K562 (cell line): ENCODE measurements at regions not wholly inside any gene's neighbourhood (a gene's known extent, or its start where the extent isn't known, plus 50 kb on each side); places are given as distances from the start of the nearest gene placed in this dataset.

Experiments
- ATAC-seq: fragments of 200-7000 bp; cut with Tn5 transposase; 3 replicates; pipeline ENCODE4 v1.9.1; 2020; ENCODE audit warnings: moderate library complexity
- BruUV-seq: library from RNA; stranded (reverse); fragments of 400-500 nt; replicated peaks from 2 replicates; lab custom pipeline; 2021; lab: Mats Ljungman, UMichigan
- CTCF ChIA-PET: fragments of 300-600 bp; formaldehyde crosslinking; extraction: SDS; loops from one replicate; lab custom pipeline; 2021; ENCODE audit warnings: low intra/inter-chr PET ratio; lab: Yijun Ruan, JAX
- POLR2A ChIA-PET: fragments of 300-600, 350-650 bp; sonication (Branson Sonifier 250); formaldehyde crosslinking; extraction: SDS; loops from one replicate; lab custom pipeline; 2021; ENCODE audit warnings: antibody characterized with exemption, inconsistent platforms; lab: Yijun Ruan, JAX
- DNase-seq, 4 experiments: peaks; one replicate each; pipeline versions ENCODE4 v3.0.0 to v3.0.0-alpha.2; 2011 to 2018; ENCODE audit warnings: low spot score in 3 of 4, mixed read lengths in 3 of 4; ENCODE audit errors: extremely low read depth in 1 of 4
- FAIRE-seq: peaks from 2 replicates; lab custom pipeline; 2011; peaks lifted over from hg19 to GRCh38; lab: Jason Lieb, UNC
- H2AFZ ChIP-seq: 2 replicates; pipeline ENCODE4 v1.6.0; 2011; ENCODE audit warnings: low read depth, low read length, control low read depth, inconsistent platforms
- H3K27ac ChIP-seq: fragments of 200-600 bp; 3 replicates; pipeline ENCODE4 v1.8.0; 2011; ENCODE audit warnings: low read depth, mild to moderate bottlenecking, control low read depth, inconsistent platforms, low read length, moderate library complexity, mixed read lengths; ENCODE audit errors: extremely low read depth
- H3K27me3 ChIP-seq, 2 experiments: fragments of 300-600 bp in 1 of 2; 2 replicates in 1 of 2; 3 replicates in 1 of 2; pipeline versions ENCODE4 v1.6.0 to v1.8.0; 2011; ENCODE audit warnings: inconsistent platforms in 2 of 2, low read length in 2 of 2, mild to moderate bottlenecking in 1 of 2, mixed read lengths in 1 of 2, moderate library complexity in 1 of 2; ENCODE audit not compliant: control insufficient read depth in 2 of 2, insufficient read depth in 2 of 2
- H3K36me3 ChIP-seq: fragments of 300-600 bp; 3 replicates; pipeline ENCODE4 v1.8.0; 2011; ENCODE audit warnings: mild to moderate bottlenecking, low read length, inconsistent platforms; ENCODE audit not compliant: control insufficient read depth, insufficient read depth
- H3K4me1 ChIP-seq, 2 experiments: fragments of 200-600 bp in 1 of 2; replicated peaks in 1 of 2; 2 replicates in 1 of 2; 3 replicates in 1 of 2; pipeline versions ENCODE4 v1.5.1 to v1.8.0; 2011; ENCODE audit warnings: inconsistent platforms in 2 of 2, low read length in 2 of 2, mild to moderate bottlenecking in 1 of 2, mixed read lengths in 1 of 2, moderate library complexity in 1 of 2; ENCODE audit not compliant: control insufficient read depth in 2 of 2, insufficient read depth in 2 of 2
- H3K4me2 ChIP-seq: 2 replicates; pipeline ENCODE4 v1.6.1; 2011; ENCODE audit warnings: low read length, control low read depth, inconsistent platforms, mixed read lengths; ENCODE audit not compliant: insufficient read depth
- H3K4me3 ChIP-seq: fragments of 200-600 bp; sonication (generic), shearing (Covaris generic); 2 replicates; pipeline ENCODE4 v1.5.1; 2016; ENCODE audit warnings: control low read depth, inconsistent platforms
- H3K79me2 ChIP-seq: fragments of 200-600 bp; 3 replicates; pipeline ENCODE4 v1.8.0; 2011; ENCODE audit warnings: low read length, inconsistent platforms; ENCODE audit not compliant: control insufficient read depth, insufficient read depth
- H3K9ac ChIP-seq, 2 experiments: 2 replicates each; pipeline versions ENCODE4 v1.6.0 to v1.6.1; 2011; ENCODE audit warnings: low read depth in 2 of 2, low read length in 2 of 2, control low read depth in 1 of 2, inconsistent platforms in 1 of 2, mild to moderate bottlenecking in 1 of 2, mixed read lengths in 1 of 2; ENCODE audit not compliant: insufficient read depth in 1 of 2
- H3K9me1 ChIP-seq: one replicate; pipeline ENCODE4 v1.6.0; 2011; ENCODE audit warnings: inconsistent platforms, mild to moderate bottlenecking, low read length, moderate library complexity; ENCODE audit not compliant: control insufficient read depth, insufficient read depth
- H3K9me3 ChIP-seq: replicated peaks from 2 replicates; pipeline ENCODE4 v1.5.1; 2011; ENCODE audit warnings: low read depth, low read length, inconsistent platforms; ENCODE audit not compliant: control insufficient read depth, insufficient read depth
- H4K20me1 ChIP-seq: replicated peaks from 2 replicates; pipeline ENCODE4 v1.6.1; 2011; ENCODE audit warnings: low read length, inconsistent platforms, mixed read lengths; ENCODE audit not compliant: control insufficient read depth, insufficient read depth
- CREBBP ChIP-seq: IDR thresholded peaks from one replicate; pipeline ENCODE4 v1.6.1; 2012; ENCODE audit warnings: low read depth, mild to moderate bottlenecking, control low read depth, inconsistent platforms, low read length
- MCM2 ChIP-seq: fragments of 450-650 bp; IDR thresholded peaks from 2 replicates; pipeline ENCODE4 v1.6.1; 2017; ENCODE audit warnings: low read depth, mild to moderate bottlenecking
- MYBL2 ChIP-seq, 2 experiments: fragments of 450-650 bp in 1 of 2; sonication (generic) in 1 of 2; formaldehyde crosslinking in 1 of 2; IDR thresholded peaks; 2 replicates each; pipeline versions ENCODE4 v1.6.1 to v1.8.1; 2017 to 2022; ENCODE audit warnings: borderline replicate concordance in 1 of 2, inconsistent platforms in 1 of 2, low read depth in 1 of 2, mild to moderate bottlenecking in 1 of 2, missing genetic modification reagents in 1 of 2, moderate library complexity in 1 of 2
- OTX1 ChIP-seq: fragments of 450-650 bp; formaldehyde crosslinking; IDR thresholded peaks from 2 replicates; pipeline ENCODE4 v1.4.0; 2022; ENCODE audit warnings: mild to moderate bottlenecking
- POLR2AphosphoS5 ChIP-seq: IDR thresholded peaks from 2 replicates; pipeline ENCODE4 v1.6.1; 2011; ENCODE audit warnings: mild to moderate bottlenecking, low read depth, low read length, moderate library complexity; ENCODE audit not compliant: control insufficient read depth, insufficient read depth
- TCF7 ChIP-seq: sonication (generic); IDR thresholded peaks from 2 replicates; pipeline ENCODE4 v1.6.1; 2016; ENCODE audit warnings: antibody characterized with exemption, borderline replicate concordance
- ZNF224 ChIP-seq: sonication (generic); formaldehyde crosslinking; IDR thresholded peaks from 2 replicates; pipeline ENCODE4 v1.8.0; 2022; ENCODE audit warnings: mild to moderate bottlenecking, missing genetic modification reagents
- ZNF589 ChIP-seq: fragments of 200-800 bp; sonication (Bioruptor generic); IDR thresholded peaks from 2 replicates; pipeline ENCODE4 v1.6.1; 2016; ENCODE audit warnings: low read depth, missing genetic modification characterization, missing compliant biosample characterization
- WGBS: fragments of 100-300 bp; shearing (Covaris generic); methylation state at CpG from one replicate; pipeline ENCODE4 v1.1.6; 2016; ENCODE audit warnings: low coverage, mixed read lengths; ENCODE audit not compliant: insufficient coverage; ENCODE audit errors: missing lambda C conversion rate; 5-methylcytosine and 5-hydroxymethylcytosine counted together
- in situ Hi-C: fragments of 300-500 bp; cut with MboI; formaldehyde crosslinking; loops from 4 replicates; pipeline ENCODE4 v1.15.0; 2018; ENCODE audit warnings: inconsistent platforms, mixed read lengths
- intact Hi-C: fragments of 100-400 bp; cut with micrococcal nuclease; formaldehyde crosslinking; loops from 2 replicates; pipeline ENCODE4 v1.14.2; 2022
- TF ChIP-seq, protein P1 (sequence below): fragments of 250-450 bp; sonication (Bioruptor Pico); IDR thresholded peaks from 2 replicates; pipeline ENCODE4 v1.8.0; 2021; ENCODE audit warnings: moderate library complexity, mild to moderate bottlenecking, inconsistent platforms
- TF ChIP-seq, protein P2 (sequence below): fragments of 250-450 bp; sonication (Bioruptor Pico); IDR thresholded peaks from 2 replicates; pipeline ENCODE4 v1.5.0; 2021; ENCODE audit warnings: mild to moderate bottlenecking, moderate library complexity

DNA sequence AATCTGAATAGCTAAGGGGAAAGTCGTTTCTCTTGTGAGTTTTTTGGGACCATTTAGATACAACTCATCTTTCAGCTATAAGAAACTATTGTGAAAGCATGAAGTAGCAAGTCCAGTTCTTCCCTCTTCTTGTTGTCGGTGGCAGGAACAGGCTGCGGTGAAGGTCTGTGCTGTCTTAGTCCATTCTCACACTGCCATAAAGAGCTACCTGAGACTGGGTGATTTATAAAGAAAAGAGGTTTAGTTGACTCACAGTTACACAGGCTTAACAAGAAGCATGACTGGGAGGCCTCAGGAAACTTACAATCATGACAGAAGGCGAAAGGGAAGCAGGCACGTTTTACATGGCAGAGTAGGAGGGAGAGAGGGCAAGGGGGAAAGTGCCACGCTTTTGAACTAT lies 261.8 kb downstream of the GATA3 start:
- Histone ChIP-seq H3K36me3 (no peaks in the 10 kb centered on the region), H2AFZ (no peak overlapping the region), H3K27ac (no peak overlapping the region), H3K4me3 (no peak overlapping the region), H3K9me1 (no peaks in the 10 kb centered on the region), H3K27me3 (peaks cover 0 to 5% of the 10 kb centered on the region in 2 experiments; a peak in 2 of 5 replicates), H3K9ac (no peak overlapping the region), H3K9me3 (no peaks in the 10 kb centered on the region), H3K79me2 (no peaks in the 10 kb centered on the region), H4K20me1 (no peaks in the 10 kb centered on the region), H3K4me1 (peaks cover 0 to 10% of the 10 kb centered on the region in 2 experiments; a peak in 3 of 5 replicates), H3K4me2 (no peak overlapping the region)
- intact Hi-C loops, result no loop called here
- in situ Hi-C loops, result no loop called here
- DNase-seq, result no peak
- BruUV-seq, result no TSS peak
- ATAC-seq, result no peak
- ChIA-PET POLR2A (no interaction called here), CTCF (no interaction called here)
- TF ChIP-seq CREBBP (no peak), TCF7 (no peak), MCM2 (no peak), POLR2AphosphoS5 (no peak), ZNF589 (no peak), OTX1 (no peak), MYBL2 (IDR thresholded peaks at IDR 0.05; ENCODE audit: low read depth) (no peak), MYBL2 (CRISPR knock-in tag; IDR thresholded peaks at IDR 0.05; ENCODE audit: borderline replicate concordance) (no peak), ZNF224 (no peak)
- TF ChIP-seq, protein P1, sequence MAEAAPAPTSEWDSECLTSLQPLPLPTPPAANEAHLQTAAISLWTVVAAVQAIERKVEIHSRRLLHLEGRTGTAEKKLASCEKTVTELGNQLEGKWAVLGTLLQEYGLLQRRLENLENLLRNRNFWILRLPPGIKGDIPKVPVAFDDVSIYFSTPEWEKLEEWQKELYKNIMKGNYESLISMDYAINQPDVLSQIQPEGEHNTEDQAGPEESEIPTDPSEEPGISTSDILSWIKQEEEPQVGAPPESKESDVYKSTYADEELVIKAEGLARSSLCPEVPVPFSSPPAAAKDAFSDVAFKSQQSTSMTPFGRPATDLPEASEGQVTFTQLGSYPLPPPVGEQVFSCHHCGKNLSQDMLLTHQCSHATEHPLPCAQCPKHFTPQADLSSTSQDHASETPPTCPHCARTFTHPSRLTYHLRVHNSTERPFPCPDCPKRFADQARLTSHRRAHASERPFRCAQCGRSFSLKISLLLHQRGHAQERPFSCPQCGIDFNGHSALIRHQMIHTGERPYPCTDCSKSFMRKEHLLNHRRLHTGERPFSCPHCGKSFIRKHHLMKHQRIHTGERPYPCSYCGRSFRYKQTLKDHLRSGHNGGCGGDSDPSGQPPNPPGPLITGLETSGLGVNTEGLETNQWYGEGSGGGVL (CRISPR knock-in tag), result no peak
- TF ChIP-seq, protein P2, sequence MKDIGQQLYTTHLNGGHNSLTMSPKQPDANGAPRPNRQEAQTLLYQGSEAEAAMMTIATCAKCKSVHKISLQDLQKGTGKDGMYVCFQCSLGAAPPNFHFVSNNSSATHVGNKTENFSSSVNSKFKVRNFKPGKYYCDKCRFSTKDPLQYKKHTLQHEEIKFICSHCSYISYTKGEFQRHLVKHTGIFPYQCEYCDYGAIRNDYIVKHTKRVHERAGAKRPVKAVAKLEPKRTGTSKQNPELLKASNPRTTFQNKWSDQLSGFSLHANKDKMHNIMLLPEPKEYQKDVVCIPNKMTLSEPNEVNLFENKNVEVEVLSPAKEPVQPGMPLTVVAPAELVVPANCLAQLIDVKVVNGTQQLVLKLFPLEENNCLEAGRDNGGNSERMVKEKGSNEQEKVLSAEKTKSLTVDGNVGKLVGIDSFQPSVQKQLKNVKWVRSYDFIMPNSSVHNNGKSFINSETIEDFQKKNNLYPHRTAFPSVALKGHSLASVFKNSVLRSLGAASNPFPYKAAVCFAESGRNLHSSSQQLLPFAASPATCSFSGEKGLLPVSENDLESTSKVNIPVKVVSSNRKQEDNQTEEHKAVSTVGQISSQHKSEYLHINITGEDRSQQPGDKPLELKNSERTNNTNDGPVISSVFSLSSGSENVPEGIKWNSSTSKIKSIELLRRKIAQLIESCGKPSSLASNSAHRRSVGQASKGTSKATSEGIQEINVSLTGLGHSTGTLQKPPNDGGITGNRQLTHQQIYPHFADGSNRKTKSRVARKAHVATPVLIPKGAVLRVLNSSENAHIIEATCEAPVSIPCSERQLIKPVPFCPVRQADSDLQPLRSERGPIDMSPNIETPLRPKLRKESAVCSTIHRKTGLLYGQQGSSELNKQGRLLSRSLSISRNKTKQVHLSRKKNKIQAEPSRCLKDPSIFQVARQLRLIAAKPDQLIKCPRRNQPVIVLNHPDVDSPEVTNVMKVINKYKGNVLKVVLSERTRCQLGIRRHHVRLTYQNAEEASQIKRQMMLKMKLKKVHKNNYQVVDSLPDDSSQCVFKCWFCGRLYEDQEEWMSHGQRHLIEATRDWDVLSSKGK, result no peak
- FAIRE-seq, result no peak
- 32% methylated on average over 6 of the region's 6 CpGs for WGBS
